ENCODE measurements at regions not wholly inside any gene's neighbourhood (a gene's known extent, or its start where the extent isn't known, plus 50 kb on each side); places are given as distances from the start of the nearest gene placed in this dataset.

DNA sequence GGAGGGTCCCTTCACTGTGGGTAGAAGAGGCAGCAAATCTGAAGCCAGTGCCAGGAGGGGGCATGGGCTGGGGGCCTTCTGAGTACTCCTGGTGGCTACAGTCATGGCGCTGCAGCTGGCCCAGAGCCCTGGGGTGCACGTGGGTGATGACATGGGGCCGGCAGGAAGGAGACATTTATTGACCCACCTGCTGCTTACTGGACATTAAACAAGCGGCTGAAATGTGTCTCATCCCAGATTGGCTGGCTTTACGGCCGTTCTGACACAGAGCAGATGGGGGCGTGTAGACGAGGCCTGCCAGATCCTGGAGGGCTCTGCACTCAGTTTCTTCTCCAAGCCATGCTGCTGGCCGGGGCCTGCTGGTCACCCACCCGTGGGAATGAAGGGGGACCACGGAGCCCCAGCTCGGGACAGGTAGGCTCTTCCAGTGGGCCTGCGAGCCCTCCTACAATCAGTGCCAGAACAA is 906.9 kb downstream of the BRD1 start:
- intact Hi-C loops (cut with micrococcal nuclease), result no loop called here
- no peaks in the 10 kb centered on the region for H4K20me1 ChIP-seq (ENCODE audit: insufficient read depth)
- peaks cover 2% of the 10 kb centered on the region; the same call in 1 of the 2 replicates for H3K27me3 ChIP-seq (ENCODE audit: insufficient read depth, low read length)
- H3K9me2 ChIP-seq (ENCODE audit: insufficient read depth), result no peaks in the 10 kb centered on the region
- H3K4me2 ChIP-seq (ENCODE audit: low read length), result no peak overlapping the region
- H2AFZ ChIP-seq (ENCODE audit: low read depth, low read length, poor library complexity, severe bottlenecking), result no peak overlapping the region
- H3K79me2 ChIP-seq (ENCODE audit: insufficient read depth, low read length), result no peaks in the 10 kb centered on the region
- RAD21 ChIA-PET (ENCODE audit: low non-redundant PET in 1 of 2, low total read pairs in 2 of 2, uncharacterized antibody in 2 of 2, unreplicated experiment in 2 of 2), result no interaction called here
- POLR2A ChIA-PET, result no interaction called here
- no peak for ATAC-seq
- no peaks in the 10 kb centered on the region for H3K9me3 ChIP-seq (ENCODE audit: control insufficient read depth in 1 of 2, insufficient read depth in 1 of 2, low read depth in 1 of 2, low read length in 2 of 2)
- CTCF ChIA-PET, result no interaction called here
- H3K9ac ChIP-seq (ENCODE audit: low read length), result no peak overlapping the region
- H3K36me3 ChIP-seq (ENCODE audit: control insufficient read depth in 1 of 2, insufficient read depth in 2 of 2, low read length in 2 of 2), result no peaks in the 10 kb centered on the region
- H3K4me3 ChIP-seq (replicated peaks in 1 of 2; ENCODE audit: low read depth in 1 of 2, low read length in 2 of 2), result no peak overlapping the region
- DNase-seq (ENCODE audit: low read depth, low spot score), result no peak
- H3K4me1 ChIP-seq (ENCODE audit: control insufficient read depth in 1 of 2, insufficient read depth in 2 of 2, low read length in 2 of 2), result no peaks in the 10 kb centered on the region
- TF ChIP-seq ZNF274 (IDR thresholded peaks at IDR 0.05; ENCODE audit: low read depth, low read length) (no peak), POLR2AphosphoS5 (IDR thresholded peaks at IDR 0.05; ENCODE audit: low read depth, low read length) (no peak), ELF1 (IDR thresholded peaks at IDR 0.05; ENCODE audit: borderline replicate concordance, low read depth) (no peak), CEBPB (IDR thresholded peaks at IDR 0.05; ENCODE audit: low read depth) (no peak), SP1 (IDR thresholded peaks at IDR 0.05; ENCODE audit: low read depth) (no peak)
- TF ChIP-seq, protein P1, sequence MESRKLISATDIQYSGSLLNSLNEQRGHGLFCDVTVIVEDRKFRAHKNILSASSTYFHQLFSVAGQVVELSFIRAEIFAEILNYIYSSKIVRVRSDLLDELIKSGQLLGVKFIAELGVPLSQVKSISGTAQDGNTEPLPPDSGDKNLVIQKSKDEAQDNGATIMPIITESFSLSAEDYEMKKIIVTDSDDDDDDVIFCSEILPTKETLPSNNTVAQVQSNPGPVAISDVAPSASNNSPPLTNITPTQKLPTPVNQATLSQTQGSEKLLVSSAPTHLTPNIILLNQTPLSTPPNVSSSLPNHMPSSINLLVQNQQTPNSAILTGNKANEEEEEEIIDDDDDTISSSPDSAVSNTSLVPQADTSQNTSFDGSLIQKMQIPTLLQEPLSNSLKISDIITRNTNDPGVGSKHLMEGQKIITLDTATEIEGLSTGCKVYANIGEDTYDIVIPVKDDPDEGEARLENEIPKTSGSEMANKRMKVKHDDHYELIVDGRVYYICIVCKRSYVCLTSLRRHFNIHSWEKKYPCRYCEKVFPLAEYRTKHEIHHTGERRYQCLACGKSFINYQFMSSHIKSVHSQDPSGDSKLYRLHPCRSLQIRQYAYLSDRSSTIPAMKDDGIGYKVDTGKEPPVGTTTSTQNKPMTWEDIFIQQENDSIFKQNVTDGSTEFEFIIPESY (IDR thresholded peaks at IDR 0.05; ENCODE audit: extremely low read depth, insufficient replicate concordance, low read length), result no peak
- H3K27ac ChIP-seq (ENCODE audit: low read depth, low read length), result no peak overlapping the region
- BruUV-seq (replicated peaks), result no TSS peak

DNA sequence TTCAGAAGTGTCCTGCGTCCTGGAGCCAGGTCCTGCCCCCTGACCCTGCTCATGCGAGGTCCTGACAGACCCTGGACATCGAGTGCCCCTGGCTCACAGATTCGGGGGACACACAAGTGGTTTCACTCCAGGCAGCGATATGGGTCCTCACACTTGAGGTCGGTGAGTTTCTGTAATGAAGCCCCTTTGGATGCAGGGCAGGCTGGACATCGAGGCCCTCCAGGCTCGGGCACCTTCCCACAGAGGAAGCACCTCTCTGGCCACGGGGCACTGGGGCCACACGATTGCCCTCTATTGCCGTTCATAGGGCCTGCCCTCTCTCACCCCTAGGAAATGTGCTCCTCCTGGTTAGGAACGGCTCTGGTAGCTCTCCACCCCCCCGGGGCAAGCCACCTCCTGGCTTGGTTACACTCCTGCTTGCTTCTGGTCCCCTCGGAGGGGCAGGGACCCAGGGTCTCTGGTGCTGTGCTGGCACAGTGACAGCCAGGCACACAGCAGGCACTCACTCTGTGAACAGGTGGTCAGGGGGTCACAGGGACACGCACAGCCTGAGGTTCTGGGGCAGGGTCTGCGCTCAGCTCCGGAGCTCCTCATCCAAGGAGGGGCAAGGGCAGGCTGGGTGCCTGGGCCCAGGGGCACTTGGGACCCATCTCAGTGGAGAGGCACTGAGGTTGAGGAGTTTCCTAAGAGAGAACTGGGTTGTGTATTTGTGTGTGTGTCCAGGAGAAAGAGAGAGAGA is 907.7 kb downstream of the BRD1 start:
- Histone ChIP-seq H3K4me1 (ENCODE audit: control insufficient read depth in 1 of 2, insufficient read depth in 2 of 2, low read length in 2 of 2) (no peaks in the 10 kb centered on the region), H3K4me3 (replicated peaks in 1 of 2; ENCODE audit: low read depth in 1 of 2, low read length in 2 of 2) (no peak overlapping the region), H3K27ac (ENCODE audit: low read depth, low read length) (no peak overlapping the region), H3K79me2 (ENCODE audit: insufficient read depth, low read length) (no peaks in the 10 kb centered on the region), H3K36me3 (ENCODE audit: control insufficient read depth in 1 of 2, insufficient read depth in 2 of 2, low read length in 2 of 2) (no peaks in the 10 kb centered on the region), H4K20me1 (ENCODE audit: insufficient read depth) (no peaks in the 10 kb centered on the region), H3K9ac (ENCODE audit: low read length) (no peak overlapping the region), H3K9me3 (ENCODE audit: control insufficient read depth in 1 of 2, insufficient read depth in 1 of 2, low read depth in 1 of 2, low read length in 2 of 2) (no peaks in the 10 kb centered on the region), H2AFZ (ENCODE audit: low read depth, low read length, poor library complexity, severe bottlenecking) (no peak overlapping the region), H3K9me2 (ENCODE audit: insufficient read depth) (no peaks in the 10 kb centered on the region), H3K4me2 (ENCODE audit: low read length) (no peak overlapping the region), H3K27me3 (ENCODE audit: insufficient read depth, low read length) (peaks cover 2% of the 10 kb centered on the region; the same call in 1 of the 2 replicates)
- ChIA-PET POLR2A (no interaction called here), RAD21 (ENCODE audit: low non-redundant PET in 1 of 2, low total read pairs in 2 of 2, uncharacterized antibody in 2 of 2, unreplicated experiment in 2 of 2) (no interaction called here), CTCF (no interaction called here)
- DNase-seq (ENCODE audit: low read depth, low spot score) (no peak), ATAC-seq (no peak)
- TF ChIP-seq CEBPB (IDR thresholded peaks at IDR 0.05; ENCODE audit: low read depth) (no peak), ELF1 (IDR thresholded peaks at IDR 0.05; ENCODE audit: borderline replicate concordance, low read depth) (no peak), POLR2AphosphoS5 (IDR thresholded peaks at IDR 0.05; ENCODE audit: low read depth, low read length) (no peak)
- no TSS peak for BruUV-seq (replicated peaks)
- intact Hi-C loops (cut with micrococcal nuclease), result no loop called here
